Stimulated activated CD4-positive, alpha-beta T cell treated with anti-CD3 and anti-CD28 coated beads, Interleukin-12 subunit alpha, Interleukin-12 subunit beta, amount 100 ng/mL, for 24 hours (primary cell): ENCODE measurements at regions not wholly inside any gene's neighbourhood (a gene's known extent, or its start where the extent isn't known, plus 50 kb on each side); places are given as distances from the start of the nearest gene placed in this dataset.

ENCODE experiments used
- DNase-seq, 2 experiments: peaks; one replicate each; pipeline ENCODE4 v3.0.0-alpha.2; 2020; ENCODE audit warnings: low read depth in 2 of 2

GRCh38 chr16:86214326-86215232 is 295.7 kb upstream of the FOXF1 start:
- DNase-seq = no peak

GRCh38 chr16:86215233-86215978 is 294.9 kb upstream of the FOXF1 start:
- DNase-seq = no peak

- no peak for DNase-seq
Measured at GRCh38 chr16:86215979-86216585, 294.2 kb upstream of the FOXF1 start.

- DNase-seq = no peak
Measured at GRCh38 chr16:86216591-86216990, 293.7 kb upstream of the FOXF1 start.

DNA sequence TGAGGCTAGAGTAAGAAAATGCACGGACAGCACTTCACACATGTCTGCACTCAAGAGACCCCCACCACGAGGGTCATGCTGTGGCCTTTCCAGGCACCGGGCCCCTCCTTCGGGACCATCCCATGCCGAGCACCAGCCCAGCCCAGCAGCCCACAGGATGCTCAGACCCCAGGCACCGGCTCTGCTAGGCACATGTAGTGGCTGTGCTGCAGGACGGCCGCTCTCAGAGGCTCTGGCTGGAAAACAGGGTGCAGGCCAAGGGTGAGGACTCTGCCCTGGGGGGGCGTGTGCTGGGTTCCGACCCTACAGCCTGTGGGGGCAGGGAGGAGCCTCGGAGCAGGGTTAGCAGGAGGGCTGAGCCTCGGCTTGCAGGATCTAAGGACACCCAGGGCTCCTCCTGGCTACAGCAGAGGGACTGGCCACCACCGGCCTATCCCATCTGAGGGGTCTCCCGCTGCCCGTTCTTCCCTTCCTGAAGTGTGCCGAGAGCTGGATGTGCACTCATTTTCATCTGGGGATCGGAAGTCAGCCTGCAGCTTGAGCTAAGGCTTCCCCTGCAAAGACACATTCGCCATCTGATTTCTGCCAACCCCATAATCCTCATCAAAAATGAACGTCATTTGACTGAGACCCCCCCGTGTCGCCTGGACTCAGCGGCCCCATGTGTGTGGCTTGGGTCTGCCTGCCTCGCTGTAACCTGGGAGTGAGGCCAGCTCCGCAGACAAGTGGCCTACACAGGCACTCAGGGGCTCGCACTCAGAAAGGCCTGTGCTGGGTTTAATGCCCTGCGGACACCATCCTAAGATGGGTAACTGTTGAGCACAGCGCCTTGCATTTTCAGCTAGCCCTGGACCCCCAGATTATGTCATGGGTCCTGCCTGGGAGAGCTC is 293.1 kb upstream of the FOXF1 start:
- no peak for DNase-seq

DNA sequence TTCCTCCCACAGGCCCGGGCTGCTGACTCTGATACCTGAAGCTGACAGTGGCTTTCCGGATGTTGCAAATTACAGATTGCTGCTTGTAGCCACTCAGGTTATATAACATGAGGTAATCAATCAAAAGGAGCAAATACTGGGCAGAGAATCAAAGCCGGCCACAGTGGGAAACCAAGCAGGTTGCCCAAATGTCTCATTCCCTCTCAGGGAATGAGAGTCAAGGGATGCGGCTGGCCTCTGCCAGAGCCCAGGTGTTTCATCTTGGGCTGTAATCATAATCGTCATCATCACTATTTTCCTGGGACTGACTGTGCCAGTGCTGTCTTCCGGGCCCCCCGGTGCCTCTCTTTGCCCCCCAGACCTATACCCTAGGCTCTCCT is 292.4 kb upstream of the FOXF1 start:
- DNase-seq = no peak

- DNase-seq = no peak
Measured at GRCh38 chr16:86218479-86219170, 291.7 kb upstream of the FOXF1 start.

GRCh38 chr16:86219655-86220445 is 290.5 kb upstream of the FOXF1 start:
- DNase-seq = no peak

DNA sequence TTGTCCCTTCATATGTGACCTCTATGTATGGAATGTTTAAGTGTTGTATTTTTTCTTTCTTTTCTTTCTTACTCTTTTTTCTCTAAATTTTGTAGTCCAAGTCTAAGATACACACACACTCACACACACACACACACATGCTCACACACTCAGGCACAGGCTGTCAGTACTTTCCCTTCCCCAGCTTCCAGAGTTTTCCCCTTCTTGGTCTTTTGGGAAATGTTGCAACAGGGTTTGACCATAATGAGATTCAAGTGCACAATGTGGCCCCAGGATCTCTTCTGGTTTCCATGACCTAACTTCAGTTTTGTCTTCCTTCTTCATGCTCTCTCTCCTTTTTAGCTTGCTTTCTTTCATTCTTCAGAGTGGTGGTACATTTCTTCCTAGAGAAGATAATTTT is 289.8 kb upstream of the FOXF1 start:
- DNase-seq = no peak

GRCh38 chr16:86221085-86221484 is 289.2 kb upstream of the FOXF1 start:
- DNase-seq = no peak

DNA sequence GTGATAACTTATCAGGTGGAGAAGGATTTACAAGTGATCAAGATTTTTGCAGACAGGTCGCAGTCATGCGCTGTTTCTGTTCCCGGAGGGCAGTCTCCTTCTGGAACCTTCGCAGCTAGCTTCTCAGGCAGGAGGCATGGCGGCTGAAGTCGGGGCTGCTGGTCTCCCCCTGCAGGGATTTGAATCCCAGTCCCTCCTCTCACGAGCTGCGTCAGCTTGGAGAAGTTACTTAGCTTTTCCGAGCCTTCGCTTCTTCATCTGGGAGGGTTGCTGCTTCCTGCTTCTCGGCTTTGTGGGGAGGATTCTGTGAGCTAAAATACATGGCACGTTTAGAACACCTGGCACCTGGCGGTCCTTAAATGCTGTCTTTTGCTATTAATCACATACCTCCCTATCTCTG is 287.8 kb upstream of the FOXF1 start:
- no peak for DNase-seq

DNA sequence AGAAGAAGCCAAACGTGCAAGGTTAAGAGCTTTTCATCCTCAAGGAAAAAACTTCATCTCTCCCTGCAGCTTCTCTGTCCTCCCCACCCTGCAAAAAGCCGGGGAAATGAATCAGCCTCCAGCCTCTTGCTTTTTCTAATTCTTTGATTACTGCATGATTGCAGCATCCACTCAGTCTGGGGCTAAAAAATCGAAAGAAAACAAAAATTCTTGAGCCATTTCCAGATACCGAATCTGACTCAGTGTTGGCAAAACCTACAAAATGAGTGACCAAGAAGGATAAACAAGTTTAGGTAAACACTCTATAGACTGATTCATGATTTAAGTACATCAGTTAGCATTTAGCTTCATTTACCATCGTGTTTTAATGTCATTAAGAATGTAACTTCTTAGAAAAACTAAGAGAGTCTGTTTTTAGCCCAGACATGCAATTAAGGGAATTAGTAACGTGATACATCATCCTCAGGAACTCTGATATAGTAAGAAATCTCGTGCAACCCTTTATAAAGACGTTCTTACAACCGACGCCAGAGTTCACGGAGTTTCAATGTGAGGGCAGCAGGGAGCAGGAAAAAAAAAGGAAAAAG is 287.3 kb upstream of the FOXF1 start:
- no peak for DNase-seq

GRCh38 chr16:86224126-86224525 is 286.2 kb upstream of the FOXF1 start:
- DNase-seq = no peak

- DNase-seq = no peak
Measured at GRCh38 chr16:86224629-86225028, 285.7 kb upstream of the FOXF1 start.

GRCh38 chr16:86225905-86226371 is 284.4 kb upstream of the FOXF1 start:
- DNase-seq = no peak

DNA sequence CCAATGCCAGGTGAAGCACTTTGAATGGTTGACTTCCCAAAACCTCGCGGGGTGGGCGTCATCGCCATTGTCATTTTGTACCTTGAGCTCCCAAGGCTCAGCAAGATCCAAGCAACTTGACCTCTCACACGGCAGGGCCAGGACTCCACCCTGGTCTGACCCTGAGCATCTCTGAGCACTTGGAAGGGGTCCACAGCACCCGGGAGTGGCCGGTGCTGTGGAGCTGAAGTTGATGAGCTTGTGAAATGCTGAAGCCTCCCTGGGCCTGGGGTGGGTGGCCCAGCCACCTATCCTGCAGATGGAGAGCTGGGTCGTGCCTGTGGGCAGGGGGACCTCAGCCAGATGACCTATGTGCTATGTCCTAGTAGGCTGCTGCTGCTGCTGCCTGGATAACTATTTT is 283.3 kb upstream of the FOXF1 start:
- DNase-seq = no peak

- no peak for DNase-seq
Measured at GRCh38 chr16:86227801-86228200, 282.5 kb upstream of the FOXF1 start.

DNA sequence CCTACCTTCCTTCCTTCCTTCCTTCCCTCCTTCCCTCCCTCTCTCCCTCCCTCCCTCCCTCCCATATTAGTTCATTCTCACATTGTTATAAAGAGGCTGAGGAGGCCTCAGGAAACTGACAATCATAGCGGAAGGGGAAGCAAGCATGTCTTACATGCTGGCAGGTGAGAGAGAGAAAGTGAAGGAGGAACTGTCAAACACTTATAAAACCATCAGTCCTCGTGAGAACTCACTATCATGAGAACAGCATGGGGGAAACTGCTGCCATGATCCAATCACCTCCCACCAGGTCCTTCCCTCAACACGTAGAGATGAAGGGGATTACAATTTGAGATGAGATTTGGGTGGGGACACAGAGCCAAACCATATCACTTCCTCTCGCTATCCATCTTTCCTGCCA is 281.6 kb upstream of the FOXF1 start:
- no peak for DNase-seq

- DNase-seq = no peak
Measured at GRCh38 chr16:86229283-86229682, 281.0 kb upstream of the FOXF1 start.
